ENCODE measurements at regions not wholly inside any gene's neighbourhood (a gene's known extent, or its start where the extent isn't known, plus 50 kb on each side); places are given as distances from the start of the nearest gene placed in this dataset.

DNA sequence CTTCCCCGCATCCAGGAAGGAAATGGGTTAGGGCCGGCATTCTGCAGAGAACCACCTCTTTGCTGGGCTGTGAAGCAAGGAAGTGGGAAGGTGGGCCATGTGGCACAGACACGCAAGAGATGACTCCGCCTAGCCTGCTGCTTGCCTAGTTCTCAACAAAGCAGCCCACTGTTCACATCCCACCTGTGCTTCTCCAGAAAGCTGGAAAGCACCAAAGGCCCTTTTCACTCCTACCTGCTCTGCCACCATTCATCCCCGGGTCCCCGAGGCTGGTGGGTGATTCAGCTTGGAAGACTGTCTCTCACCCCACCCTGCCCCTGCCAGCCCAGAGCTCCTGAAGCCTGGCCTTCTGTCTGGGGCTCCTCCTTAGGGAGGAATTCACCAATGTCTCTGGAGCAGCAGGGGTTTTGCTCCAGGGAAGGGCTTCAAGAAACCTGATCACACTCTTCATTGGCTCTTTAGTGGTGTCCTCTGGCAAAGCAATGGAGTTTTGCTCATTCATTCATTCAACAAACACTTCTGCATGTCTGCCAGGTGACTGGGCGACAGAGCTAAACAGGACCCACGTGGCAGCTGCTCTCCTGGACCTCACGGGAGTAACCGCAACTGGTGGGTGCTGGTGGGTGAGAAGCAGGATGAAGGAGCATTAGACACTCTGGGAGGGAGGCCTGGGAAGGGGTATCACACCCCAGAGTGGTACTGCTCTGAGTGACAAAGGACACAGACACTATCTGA, 145.4 kb upstream of the TLE3 start:
- TF ChIP-seq EZH2 (IDR thresholded peaks at IDR 0.05; ENCODE audit: borderline replicate concordance, low read depth, low read length, poor library complexity, severe bottlenecking), result no peak
- TF ChIP-seq, protein P1, sequence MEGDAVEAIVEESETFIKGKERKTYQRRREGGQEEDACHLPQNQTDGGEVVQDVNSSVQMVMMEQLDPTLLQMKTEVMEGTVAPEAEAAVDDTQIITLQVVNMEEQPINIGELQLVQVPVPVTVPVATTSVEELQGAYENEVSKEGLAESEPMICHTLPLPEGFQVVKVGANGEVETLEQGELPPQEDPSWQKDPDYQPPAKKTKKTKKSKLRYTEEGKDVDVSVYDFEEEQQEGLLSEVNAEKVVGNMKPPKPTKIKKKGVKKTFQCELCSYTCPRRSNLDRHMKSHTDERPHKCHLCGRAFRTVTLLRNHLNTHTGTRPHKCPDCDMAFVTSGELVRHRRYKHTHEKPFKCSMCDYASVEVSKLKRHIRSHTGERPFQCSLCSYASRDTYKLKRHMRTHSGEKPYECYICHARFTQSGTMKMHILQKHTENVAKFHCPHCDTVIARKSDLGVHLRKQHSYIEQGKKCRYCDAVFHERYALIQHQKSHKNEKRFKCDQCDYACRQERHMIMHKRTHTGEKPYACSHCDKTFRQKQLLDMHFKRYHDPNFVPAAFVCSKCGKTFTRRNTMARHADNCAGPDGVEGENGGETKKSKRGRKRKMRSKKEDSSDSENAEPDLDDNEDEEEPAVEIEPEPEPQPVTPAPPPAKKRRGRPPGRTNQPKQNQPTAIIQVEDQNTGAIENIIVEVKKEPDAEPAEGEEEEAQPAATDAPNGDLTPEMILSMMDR (conservative IDR thresholded peaks at IDR 0.05; ENCODE audit: low read depth, low read length), result no peak

Data from A673 (cell line).